HL-60 (cell line): ENCODE measurements at regions not wholly inside any gene's neighbourhood (a gene's known extent, or its start where the extent isn't known, plus 50 kb on each side); places are given as distances from the start of the nearest gene placed in this dataset.

Experiments
- CTCF ChIP-seq: IDR thresholded peaks from one replicate; pipeline ENCODE4 v1.5.1; 2011; ENCODE audit warnings: low read length, control low read depth, inconsistent platforms; ENCODE audit not compliant: insufficient read depth
- GABPA ChIP-seq: IDR thresholded peaks from 2 replicates; pipeline ENCODE4 v1.6.1; 2012; ENCODE audit warnings: low read depth
- POLR2AphosphoS5 ChIP-seq: IDR thresholded peaks from 2 replicates; pipeline ENCODE4 v1.6.1; 2012; ENCODE audit warnings: low read depth
- SPI1 ChIP-seq: IDR thresholded peaks from 2 replicates; pipeline ENCODE4 v1.6.1; 2012; ENCODE audit warnings: low read depth, mild to moderate bottlenecking, borderline replicate concordance
- TF ChIP-seq, protein P1 (sequence below): IDR thresholded peaks from 2 replicates; pipeline ENCODE4 v1.6.1; 2012; ENCODE audit warnings: low read depth; ENCODE audit not compliant: insufficient replicate concordance

DNA sequence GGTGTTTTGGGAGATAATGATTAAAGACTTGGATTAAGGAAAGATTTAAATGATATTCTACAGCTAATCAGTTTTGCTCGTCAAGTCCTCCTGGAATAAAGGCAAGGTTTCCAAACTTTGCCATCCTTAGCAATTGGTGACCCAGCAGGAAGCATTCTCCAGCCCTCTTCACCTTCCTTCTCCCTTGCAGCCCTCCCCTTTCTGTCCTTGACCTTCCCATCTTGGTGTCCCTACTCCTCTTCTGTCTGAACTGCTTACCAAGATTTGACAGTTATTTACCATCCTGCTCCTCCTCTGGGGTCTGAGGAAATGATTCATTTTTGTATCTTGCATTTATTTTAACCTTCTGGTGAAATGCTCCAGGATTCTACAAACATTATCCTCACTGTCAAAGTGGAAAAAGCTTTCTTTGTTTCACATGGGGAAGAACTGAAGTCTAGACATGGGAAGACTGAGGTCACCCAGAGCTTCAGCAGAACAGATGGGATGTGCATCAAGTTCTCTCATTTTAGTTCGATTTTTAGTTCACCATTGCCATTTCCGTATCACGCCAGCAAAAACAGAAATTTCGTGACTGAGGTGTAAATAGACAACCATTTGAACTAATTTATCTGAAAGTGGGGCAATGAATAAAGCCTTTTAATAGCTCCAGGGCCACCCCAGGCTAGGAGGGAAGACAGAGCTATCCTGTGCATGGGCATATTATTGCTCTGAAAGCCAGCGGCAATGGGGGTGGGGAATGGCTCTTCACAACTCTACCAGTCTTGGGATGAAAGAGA is 504.4 kb upstream of the PLXNA2 start:
- TF ChIP-seq CTCF (no peak), POLR2AphosphoS5 (no peak), GABPA (no peak), SPI1 (no peak)
- TF ChIP-seq, protein P1, sequence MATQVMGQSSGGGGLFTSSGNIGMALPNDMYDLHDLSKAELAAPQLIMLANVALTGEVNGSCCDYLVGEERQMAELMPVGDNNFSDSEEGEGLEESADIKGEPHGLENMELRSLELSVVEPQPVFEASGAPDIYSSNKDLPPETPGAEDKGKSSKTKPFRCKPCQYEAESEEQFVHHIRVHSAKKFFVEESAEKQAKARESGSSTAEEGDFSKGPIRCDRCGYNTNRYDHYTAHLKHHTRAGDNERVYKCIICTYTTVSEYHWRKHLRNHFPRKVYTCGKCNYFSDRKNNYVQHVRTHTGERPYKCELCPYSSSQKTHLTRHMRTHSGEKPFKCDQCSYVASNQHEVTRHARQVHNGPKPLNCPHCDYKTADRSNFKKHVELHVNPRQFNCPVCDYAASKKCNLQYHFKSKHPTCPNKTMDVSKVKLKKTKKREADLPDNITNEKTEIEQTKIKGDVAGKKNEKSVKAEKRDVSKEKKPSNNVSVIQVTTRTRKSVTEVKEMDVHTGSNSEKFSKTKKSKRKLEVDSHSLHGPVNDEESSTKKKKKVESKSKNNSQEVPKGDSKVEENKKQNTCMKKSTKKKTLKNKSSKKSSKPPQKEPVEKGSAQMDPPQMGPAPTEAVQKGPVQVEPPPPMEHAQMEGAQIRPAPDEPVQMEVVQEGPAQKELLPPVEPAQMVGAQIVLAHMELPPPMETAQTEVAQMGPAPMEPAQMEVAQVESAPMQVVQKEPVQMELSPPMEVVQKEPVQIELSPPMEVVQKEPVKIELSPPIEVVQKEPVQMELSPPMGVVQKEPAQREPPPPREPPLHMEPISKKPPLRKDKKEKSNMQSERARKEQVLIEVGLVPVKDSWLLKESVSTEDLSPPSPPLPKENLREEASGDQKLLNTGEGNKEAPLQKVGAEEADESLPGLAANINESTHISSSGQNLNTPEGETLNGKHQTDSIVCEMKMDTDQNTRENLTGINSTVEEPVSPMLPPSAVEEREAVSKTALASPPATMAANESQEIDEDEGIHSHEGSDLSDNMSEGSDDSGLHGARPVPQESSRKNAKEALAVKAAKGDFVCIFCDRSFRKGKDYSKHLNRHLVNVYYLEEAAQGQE: no peak
